GM19455 (cell line): ENCODE measurements at regions not wholly inside any gene's neighbourhood (a gene's known extent, or its start where the extent isn't known, plus 50 kb on each side); places are given as distances from the start of the nearest gene placed in this dataset.

Experiments used
- ATAC-seq: cut with Tn5 transposase; IDR thresholded peaks from one replicate; pipeline ENCODE4 v1.9.1; 2021; ENCODE audit not compliant: unreplicated experiment

DNA sequence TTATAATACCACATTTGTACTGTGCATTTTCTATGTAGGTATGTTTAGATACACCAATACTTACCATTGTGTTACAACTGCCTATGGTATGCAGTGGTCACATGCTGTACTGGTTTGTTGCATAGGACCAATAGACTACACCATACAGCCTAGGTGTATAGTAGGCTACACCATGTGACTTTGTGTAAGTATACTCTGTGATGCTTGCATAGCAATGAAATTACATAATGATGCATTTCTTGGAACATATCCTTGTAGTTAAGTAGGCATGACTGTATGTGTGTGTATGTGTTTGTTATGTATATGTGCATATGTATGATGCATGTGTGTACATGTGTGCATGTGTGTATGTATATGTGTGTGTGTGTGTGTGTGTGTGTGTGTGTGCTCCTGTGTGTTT, 157.6 kb downstream of the TDRD15 start:
- ATAC-seq: no peak

DNA sequence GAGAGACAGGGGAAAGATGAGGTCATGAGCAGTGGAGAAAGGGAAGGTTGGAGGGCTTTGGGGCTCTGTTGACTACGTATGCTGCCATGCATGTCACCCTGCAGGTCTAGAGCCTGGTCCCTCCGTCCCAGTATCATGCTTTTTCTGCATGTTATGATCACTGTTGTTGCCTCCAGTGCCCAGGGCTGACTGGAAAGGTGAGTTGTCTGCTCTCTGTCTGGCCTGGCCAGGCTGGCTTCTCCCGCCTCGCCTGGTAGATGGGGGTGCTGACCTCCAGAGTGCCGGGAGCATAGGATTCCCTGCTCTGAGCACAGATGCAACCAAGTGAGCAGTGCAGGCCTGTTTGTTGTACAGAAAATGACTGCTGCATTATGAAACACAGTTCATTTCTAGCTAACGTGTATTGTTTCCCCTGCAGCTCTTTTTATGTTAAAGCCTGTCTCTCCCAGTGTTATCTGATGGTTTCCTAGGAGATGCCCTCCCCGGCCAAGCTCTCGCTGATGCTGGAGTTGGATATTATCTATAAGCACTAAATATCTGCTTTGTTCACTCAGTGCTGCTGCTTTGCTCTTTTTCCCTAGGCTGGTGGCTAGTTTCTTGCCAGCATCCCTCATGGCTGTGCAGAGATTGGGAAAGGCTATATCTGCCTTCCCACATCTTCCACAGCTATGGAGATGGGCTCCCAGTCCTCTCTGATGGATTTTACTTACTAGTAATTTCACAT, 158.2 kb downstream of the TDRD15 start:
- no peak for ATAC-seq

DNA sequence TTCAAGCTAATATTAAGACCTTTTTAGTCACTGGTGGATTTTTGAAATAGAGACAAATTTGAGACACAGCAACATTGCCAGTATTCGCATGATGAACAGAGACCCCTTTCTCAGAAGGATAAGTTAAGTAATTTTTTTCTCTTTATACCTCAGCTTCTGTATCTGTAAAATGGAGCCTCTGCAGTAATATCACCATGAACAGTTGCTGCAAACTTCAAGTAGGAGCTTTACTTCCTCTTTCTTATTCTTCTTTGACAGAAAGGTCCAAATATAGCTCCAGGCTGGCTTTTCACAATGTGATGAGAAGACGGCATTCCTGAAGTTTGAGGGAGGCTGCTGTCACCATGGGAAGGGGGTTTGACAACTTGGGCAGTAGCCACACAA, 158.7 kb downstream of the TDRD15 start:
- ATAC-seq: no peak

DNA sequence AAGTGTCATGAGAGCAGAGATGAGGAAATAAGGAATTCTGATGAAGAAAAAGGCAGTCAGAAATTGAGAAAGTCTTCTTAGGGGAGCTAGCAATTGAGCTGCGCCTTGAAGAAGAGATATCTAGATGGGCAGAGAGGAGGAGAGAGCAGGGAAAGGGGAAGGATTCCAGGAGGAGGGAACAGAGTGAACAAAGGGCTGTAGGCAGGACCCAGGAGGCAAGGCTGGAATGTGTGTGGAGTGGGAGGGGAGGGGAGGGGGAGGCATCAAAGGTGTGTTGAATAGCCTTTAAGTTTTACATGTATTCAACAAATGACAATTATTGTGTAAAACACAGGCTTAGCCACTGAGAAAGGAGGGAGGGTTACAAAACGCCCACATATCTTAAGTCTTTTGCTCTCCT, 164.5 kb downstream of the TDRD15 start:
- no peak for ATAC-seq

DNA sequence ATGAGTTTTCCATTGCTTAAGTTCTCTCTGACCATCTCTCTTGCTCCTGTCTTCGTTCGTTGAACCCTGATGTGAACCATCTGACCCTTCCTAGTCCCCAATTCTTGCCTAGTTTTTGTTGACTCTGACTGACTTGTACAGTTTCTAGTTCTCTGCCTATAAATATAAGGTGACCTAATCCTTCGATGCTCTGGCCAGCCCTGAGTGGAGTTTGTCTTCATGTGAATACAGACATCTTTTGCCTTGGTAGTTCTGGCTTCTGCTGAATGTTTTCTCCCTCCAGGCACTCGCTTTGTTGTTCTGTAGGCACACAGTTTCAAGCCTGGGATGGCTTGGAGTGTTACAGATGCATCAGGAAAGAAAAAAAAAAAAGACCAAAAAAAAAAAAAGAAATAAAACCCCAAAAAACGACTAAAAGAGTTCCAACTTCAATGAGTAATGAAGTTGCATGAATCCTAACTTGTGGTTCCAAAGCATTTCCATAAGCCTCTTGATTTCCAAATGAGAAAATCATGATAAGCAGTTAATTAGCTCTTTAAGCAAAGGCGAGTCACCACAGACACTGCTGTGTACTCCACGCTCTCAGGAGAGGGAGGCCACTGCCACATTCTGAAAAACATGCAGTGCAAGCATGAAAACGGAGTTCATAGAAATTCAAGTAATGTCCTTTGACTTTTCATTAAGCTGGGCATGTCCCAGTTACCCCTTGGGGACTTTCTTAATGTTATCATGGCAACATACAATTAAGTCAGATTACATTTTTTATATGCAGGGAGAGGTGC, 165.2 kb downstream of the TDRD15 start:
- no peak for ATAC-seq

DNA sequence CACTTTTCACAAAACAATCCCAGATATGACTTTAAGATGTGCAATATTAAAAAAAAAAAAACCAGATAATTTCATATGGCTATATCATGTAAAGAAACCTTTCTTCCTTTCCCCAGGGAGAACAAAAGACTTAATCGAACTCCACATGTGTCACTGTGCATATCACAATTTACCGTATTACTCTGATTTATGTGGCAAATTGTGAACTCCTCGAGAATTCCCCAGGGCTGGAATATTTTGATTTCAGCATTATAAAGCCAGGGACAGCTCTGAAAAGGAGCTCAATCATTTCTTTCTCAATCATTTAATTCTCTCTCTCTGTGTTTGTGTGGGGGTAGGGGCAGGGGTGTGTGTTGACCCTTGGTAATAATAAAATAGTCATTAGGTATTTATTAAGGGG, 165.8 kb downstream of the TDRD15 start:
- no peak for ATAC-seq

DNA sequence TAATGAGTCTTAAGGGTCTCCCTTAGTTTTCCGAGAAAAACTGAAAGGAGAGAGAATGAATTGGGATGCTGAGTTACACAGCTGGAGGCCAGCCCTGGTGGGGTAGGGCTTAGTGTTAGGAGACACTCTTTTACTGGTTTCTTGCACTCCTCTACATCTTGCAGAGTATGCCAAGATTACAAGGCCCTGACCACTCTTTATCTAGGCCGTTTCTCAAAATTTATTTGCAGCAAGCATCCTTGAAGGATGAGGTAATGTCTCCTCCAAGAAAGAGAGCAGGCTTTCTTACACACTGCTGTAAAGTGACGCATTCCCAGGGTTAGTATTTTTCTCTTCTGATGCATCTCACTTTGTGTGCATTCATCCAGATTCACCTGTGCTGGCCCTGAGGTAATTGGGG, 166.2 kb downstream of the TDRD15 start:
- no peak for ATAC-seq

DNA sequence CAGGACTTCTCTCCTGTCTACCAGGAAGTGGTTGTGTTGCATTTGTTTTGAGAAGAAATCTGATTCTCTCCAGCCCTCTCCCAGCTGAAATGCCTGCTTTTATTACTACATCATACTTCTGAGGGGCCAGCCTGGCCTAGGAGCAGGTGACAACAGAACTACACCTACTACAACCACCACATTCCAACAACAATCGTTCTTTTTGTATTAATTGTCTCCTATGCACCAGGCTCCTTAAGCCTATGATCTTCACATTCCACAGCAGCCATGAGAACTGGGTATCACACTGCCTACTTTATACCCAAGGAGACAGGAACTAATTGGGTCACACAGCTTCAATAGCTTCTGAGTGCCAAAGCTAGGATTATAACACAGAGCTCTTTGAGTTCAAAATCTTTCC, 167.7 kb downstream of the TDRD15 start:
- ATAC-seq: no peak

DNA sequence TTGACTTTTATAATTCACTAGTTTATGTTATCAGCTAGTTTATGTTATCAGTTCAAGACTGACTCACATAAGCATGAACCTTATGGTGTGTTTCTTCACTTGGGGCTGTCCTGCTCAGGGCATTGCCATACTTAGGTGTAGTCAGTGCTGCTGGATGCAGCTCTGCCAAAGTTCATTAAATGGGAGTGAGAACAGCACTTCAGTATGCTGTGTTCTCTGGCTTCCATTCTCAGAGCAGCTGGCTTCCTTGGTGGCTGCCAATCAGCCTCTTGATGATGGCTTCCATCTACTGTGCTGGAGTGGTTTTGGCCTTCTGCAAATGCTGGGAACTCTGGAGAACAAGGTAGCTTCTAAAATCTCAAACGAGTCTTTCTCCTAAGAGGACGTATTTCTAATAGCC, 170.7 kb downstream of the TDRD15 start:
- no peak for ATAC-seq

DNA sequence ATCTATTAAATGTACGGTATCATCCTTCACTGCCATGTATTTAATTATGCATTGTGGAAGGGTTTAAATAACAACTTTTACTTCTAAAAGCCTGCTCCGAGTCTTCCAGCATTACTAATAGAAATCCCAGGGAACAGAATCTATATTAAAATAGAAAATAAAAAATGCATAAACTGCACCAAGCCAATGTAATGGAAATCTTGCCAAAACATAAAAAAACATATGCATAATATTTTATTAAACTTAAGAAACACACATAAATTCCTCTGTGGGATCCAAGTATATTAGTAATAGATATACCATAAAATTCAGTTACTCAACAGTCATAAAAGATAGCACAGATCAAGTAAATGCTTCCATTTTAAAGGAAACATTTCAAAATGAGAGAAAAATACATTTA, 175.6 kb downstream of the TDRD15 start:
- ATAC-seq: no peak

DNA sequence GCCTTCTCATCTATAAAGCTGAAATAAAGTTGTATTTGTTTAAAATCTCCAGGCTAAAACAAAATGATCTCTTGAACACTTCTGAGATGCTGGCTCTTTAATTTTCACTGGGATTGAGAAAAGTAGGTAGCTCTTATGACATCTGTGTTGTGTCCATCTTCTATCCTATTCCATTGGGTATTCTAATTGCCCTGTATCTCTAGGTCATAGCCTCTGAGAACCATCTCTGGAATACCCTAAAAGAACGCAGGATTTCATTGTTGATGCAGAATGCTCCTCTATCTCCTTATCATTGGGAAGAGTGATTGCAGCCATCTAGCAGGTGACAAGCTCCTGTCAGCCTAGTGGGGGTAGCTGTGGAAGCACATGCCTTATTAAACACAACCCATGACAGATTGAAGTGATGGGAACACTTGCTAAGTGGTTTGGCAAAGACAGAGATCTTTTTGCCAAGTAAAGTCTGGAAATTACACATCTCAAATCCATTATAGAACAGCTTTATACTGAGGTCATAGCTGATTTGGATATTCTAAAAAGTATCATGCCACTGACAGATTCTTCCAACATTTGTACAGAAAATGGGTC, 178.2 kb downstream of the TDRD15 start:
- no peak for ATAC-seq

DNA sequence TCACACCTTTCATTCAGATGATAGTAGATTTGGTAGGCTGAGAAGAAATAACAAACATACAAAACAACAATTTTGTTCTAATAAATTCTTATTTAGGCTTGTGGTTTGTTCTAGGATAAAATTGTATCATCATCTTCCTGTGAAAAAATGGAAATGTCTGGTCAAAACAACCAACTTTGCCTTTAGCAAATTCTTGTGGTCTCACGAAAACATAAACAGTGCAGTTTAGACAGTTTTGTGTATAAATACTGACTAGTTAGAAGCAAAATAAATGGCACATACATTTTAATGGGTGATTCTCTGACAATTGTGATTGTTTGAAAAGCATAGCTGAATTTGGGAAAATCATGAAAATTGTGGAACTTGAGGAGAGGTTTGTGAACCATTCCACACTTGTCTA, 180.1 kb downstream of the TDRD15 start:
- no peak for ATAC-seq

DNA sequence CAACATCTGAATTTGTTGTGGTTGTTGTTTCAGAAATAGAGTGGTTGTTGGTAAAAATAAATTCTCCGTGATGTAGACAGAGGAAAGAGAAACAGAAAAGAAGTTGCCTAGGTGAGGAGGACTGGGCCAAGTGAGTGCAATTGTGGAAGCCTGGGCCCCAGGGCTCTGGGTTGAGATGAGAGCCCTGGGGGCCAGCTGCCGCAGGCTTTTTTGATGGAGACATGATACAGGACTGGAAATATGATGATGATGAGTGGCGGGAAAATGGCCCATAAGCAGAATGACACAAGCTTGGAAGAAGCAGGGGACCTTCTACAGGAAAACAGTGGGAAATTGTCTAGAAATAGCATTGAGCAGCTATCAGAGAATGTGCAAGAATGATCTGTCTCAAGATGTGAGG, 181.8 kb downstream of the TDRD15 start:
- ATAC-seq: no peak

DNA sequence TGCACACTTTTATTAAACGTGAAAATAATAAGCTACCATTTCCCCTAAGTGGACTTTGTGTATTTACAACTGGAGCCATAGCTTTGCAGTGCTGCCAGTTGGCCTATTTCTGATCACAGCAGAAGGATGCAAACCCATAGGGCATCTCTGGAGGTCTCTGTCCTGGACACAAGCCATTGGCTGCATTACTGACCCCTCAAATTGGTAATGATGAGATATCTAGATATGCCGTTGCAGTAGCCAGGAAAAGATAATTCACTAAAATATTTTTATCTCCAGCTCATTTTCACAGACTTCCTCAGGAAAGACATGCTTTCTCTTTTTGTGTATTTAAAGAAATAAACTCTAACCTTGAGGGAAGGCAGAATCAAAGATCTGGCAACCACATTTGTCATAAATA, 182.5 kb downstream of the TDRD15 start:
- ATAC-seq: no peak

DNA sequence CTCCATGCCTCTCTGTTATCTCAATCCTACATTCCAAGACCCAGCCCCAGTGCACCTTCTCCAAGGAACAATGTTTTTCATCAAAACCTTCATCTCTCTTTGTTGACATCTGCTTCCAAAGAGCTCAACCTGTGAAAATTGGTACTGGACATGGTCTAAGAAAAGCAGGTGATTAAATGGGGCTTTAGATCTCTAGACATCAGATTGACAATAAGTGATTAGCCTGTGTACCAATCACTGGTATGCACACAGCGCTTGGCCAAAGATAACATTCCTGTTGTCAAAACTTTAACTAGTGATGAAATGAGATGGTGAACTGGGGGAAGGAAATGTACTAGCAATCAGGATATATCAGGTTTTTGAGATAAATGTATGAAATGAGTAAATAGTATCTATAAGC, 183.3 kb downstream of the TDRD15 start:
- no peak for ATAC-seq

DNA sequence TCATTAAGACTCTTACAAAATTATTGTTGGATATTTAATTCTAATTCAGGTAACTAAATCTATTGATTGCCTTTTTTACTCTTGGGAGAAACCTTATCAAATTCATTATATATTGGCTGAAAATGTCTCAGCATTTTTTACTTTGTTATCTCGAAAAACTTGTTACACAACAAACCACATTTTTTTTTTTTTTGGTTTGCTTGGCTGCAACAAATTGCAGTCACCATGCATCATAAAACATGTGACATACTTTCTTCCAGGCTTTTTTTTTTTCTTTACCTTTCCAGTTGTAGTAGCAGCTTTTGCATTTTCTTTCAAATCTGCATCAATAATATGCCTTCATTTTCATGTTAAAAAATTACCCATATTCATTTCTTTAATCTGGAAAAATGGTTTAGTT, 186.7 kb downstream of the TDRD15 start:
- no peak for ATAC-seq

DNA sequence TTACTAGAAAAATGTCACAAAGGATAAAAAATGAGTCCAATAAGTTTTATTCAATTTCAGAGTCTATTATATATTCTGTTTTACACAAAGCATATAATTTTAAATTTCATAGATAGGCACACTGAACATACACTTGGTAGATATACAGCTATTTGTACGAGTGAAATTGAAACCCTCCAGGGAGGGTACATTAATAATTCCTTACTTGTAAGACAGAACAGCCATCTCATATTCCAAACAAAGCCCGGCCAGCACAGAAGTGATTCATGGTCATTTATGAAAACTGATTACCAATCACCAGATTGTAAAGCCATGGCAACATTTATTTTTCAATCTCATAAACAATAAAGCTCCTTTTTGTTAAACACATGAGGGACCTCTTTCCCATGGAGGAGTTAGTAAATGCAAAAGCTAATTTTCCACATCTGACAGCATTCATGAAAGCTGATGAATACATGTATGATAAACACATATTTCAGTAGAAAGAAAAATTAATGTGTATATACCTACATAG, 190.6 kb downstream of the TDRD15 start:
- ATAC-seq: no peak

DNA sequence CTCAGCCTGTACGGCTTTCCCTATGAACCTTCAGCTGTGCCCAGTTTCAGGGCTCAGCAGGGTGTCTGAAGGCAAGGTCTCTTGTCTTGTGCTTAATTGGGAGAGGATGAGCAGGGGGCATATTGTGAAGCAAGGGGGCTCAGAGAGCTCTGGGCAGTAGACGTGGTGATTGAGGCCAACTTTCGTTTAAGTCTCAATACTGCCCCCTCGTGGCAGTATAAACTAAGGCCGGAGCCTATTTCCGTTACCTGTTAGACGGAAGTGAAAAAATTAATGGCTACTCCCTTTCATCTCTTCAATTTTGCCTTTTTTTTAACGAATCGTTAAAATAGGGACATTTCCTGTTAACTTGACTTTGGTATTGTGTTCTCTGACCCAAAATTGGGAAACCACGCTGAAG, 193.4 kb downstream of the TDRD15 start:
- no peak for ATAC-seq

DNA sequence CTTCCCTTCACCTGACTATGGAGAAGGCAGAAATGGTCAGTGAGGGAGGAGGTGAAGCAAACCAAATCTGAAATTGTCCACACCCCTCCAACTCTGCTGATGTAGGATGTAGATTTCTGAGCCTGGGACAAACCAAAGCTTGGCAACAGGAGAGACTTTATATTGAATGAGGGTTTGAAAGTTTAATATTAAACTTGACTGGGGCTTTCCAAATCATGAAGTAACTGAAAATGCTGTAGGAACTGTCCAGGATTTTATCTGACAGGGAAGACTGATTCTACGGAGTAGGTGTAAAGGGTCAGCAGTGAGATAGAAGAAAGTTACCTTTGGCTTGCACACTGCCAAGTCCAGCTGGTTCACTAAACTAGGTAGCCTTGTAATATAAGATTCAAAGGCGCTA, 194.5 kb downstream of the TDRD15 start:
- no peak for ATAC-seq

DNA sequence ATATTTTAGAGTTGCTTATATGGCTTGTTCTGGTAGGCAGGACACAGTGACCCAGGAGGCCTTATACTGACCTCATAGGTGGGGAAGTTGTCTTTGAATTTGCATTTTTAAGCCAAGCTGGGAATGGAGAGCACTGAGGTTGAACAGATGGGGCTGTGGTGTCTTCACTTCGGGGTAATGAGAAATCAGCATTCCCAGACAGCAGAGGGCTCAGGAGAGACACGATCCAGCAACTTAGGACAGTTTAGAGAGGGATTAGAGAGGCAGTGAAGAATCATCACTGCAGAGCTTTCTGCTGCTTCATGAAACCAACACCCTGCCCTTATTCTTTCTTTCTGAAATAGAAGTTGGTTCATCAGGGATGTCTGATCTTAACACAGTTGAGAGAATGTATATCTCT, 202.4 kb downstream of the TDRD15 start:
- no peak for ATAC-seq

DNA sequence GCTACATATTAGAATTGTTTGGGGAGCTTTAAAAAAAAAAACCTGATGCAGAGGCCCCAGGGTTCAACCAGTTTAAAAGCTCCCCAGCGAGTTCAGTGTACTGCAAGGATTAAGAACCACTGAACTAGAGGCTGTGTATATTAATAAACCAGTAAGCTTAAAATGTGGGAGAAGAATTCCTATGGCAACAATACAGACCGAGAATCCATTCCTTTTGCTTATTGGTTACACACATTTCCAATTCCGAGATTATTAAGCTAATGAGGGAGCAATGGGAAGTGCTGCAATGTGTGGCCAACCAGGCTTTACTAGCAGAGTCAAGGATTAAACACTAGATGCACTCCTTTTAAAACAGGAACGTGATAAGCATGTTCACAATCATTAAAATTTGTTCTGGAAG, 204.4 kb downstream of the TDRD15 start:
- no peak for ATAC-seq

DNA sequence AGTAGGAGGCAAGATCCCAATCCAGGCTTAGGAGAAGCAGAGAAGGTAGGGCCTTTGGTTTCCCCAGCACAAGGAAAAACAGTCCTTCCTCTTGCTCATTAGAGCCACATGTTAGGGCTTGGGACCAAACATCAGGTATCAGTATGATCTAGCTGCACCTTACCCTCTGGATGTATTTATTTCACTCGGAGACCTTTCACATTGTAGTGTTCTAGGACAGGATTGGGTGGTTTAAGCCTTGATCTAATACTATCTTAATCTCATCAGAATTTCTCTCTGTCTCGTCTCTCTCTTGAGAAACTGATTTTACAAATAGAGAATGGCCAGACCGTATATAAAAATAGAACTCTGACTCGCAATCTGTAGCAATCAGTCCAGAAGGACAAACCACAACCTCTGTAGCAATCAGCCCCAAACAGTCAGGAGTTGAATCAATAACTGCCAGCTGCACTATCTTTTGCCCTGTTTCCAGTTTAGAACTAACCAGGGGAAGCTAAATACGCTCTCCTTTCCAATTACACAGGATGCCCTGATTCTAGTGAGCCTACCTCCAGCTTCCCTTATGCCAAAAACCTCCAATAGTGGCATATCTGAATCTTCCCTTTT, 207.1 kb downstream of the TDRD15 start:
- no peak for ATAC-seq
